ENCODE measurements at regions not wholly inside any gene's neighbourhood (a gene's known extent, or its start where the extent isn't known, plus 50 kb on each side); places are given as distances from the start of the nearest gene placed in this dataset.
A peak's percentile ranks its signal among the peaks of the same experiment; 100 is the strongest.
"Not testable (repeated sequence)": the region's sequence is repeated elsewhere in the genome, so short reads cannot be mapped to it uniquely, and the experiment has no call there.

- DNase-seq (ENCODE audit: low spot score) = peak; percentile 68
Measured at GRCh38 chr7:28900311-28900710, 57.8 kb downstream of the TRIL start.

GRCh38 chr7:28893888-28894287 is 64.2 kb downstream of the TRIL start:
- no peak for DNase-seq (ENCODE audit: low spot score)

- DNase-seq (ENCODE audit: low spot score) = not testable (repeated sequence)
Measured at GRCh38 chr7:28891876-28892234, 66.3 kb downstream of the TRIL start.

- no peak for DNase-seq (ENCODE audit: low spot score)
Measured at GRCh38 chr7:28891192-28891875, 66.8 kb downstream of the TRIL start.

- DNase-seq (ENCODE audit: low spot score) = no peak
Measured at GRCh38 chr7:28890137-28890536, 68.0 kb downstream of the TRIL start.

- no peak for DNase-seq (ENCODE audit: low spot score)
Measured at GRCh38 chr7:28889290-28889689, 68.8 kb downstream of the TRIL start.

- DNase-seq (ENCODE audit: low spot score) = no peak
Measured at GRCh38 chr7:28885771-28886170, 72.4 kb downstream of the TRIL start.

- DNase-seq (ENCODE audit: low spot score) = no peak
Measured at GRCh38 chr7:28882869-28883470, 75.2 kb downstream of the TRIL start.

GRCh38 chr7:28879105-28879504 is 79.0 kb downstream of the TRIL start:
- DNase-seq (ENCODE audit: low spot score) = no peak

- no peak for DNase-seq (ENCODE audit: low spot score)
Measured at GRCh38 chr7:28878481-28878880, 79.6 kb downstream of the TRIL start.

All from ecto neural progenitor cell (in vitro differentiated cells).